GM19372 (cell line): ENCODE measurements at regions not wholly inside any gene's neighbourhood (a gene's known extent, or its start where the extent isn't known, plus 50 kb on each side); places are given as distances from the start of the nearest gene placed in this dataset.
A peak's percentile ranks its signal among the peaks of the same experiment; 100 is the strongest.
"Not testable (repeated sequence)": the region's sequence is repeated elsewhere in the genome, so short reads cannot be mapped to it uniquely, and the experiment has no call there.

Experiments used
- ATAC-seq: cut with Tn5 transposase; IDR thresholded peaks from one replicate; pipeline ENCODE4 v1.9.1; 2021; ENCODE audit warnings: mild to moderate bottlenecking, low read depth, moderate library complexity; ENCODE audit not compliant: unreplicated experiment

DNA sequence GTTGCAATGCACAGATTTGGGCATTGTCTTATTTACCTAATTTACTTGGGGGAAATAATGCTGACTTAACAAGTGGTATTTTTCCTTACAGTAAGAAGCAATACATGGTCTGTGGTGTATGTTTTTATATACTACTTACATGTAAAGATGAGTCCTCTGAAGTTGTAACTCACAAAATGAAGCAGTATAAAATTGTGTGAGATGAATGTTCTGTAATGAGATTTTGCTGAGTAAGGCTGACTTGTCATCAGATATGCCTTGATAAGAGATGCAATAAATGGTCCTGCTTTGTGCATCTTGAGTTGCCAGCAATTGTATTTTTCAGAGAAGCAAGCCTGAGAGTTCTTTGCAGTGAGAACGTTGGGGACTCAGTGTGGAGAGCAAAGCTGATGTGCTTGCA is 92.2 kb upstream of the GNAQ start:
- no peak for ATAC-seq

DNA sequence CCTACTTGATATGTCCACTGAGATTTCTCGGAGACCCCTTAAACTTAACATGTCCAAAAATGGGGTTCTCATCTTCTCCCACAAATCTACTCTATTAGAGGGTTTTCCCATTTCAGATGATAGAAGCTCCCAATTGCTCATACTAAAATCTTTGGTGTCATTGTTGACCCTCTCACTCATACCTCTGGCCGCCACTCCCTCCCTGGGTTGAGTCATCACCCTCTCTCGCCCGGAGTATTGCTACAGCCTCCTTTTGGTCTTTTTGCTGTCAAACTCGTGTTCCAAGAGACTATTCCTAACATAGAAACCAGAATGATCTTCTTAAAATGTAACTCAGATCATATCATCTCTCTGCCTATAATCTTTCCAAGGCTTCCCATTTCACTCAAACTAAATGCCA is 91.0 kb upstream of the GNAQ start:
- no peak for ATAC-seq

DNA sequence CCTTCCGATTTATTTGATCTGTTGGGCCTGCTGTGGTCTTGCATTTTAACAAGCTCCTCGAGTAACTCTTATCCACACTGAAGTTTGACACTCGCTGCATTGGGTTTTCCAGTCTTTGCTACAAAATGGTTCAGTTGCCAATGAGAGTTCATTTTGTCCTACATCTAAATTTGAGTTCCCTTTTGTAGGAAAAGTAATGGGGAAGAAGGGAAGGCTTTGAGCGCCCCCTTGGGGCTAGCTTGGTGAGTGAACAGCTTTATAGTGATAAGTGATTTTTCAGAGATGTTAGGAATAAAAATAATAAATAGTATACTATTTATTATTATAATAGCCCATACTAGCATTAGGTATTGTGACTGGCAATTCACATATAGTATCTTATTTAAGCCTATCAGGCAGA is 89.9 kb upstream of the GNAQ start:
- no peak for ATAC-seq

DNA sequence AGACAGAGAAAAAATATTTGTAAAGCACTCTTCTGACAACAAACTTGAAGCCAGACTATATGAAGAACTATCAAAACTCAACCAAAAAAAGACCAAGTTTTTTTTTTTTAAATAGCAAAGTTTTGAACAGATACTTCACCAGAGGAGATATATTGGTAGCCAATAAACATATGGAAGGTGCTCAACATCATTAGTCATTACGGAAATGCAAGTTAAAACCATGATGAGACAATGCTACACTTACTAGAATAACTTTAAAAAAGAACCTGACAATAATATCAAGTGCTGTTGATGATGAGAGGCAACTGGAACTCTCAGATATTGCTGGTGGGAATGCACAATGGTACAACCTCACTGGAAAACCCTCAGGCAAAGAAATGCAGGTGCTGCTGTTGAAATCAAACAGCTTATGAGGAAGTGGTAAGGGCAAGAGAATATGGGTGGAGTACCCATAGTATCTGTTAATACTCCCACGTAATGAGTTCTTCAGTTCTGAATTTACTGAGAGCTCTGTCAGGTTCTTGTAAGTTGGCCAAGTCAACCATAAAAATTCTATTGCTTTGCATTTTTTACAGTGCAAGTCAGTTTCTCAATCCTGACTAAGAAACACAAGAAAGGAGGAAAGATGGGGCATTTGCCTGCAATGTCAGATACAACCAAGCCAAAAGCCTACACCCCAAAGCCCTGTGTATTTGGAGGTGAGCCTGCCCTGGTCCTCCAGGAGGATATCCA is 87.3 kb upstream of the GNAQ start:
- ATAC-seq = peak; percentile 65

DNA sequence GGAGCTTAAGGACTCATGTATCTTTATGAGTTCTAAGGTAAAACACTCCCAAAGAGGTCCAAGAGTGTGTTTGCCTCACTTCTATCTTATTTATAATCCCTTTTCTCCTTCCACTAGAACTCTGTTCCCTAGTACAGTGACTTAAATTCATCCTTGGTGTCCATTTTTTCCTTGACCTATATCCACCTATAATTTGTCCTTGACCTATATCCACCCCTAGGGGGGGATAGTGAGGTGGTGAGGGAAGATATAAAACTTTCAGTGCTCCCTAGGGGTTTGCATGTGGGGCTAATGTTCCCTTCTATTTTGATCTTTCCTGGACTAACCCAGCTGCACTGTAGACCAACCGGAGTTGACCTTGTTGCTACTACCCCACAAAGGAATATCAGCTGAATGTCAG is 83.5 kb upstream of the GNAQ start:
- peak; percentile 58 for ATAC-seq

DNA sequence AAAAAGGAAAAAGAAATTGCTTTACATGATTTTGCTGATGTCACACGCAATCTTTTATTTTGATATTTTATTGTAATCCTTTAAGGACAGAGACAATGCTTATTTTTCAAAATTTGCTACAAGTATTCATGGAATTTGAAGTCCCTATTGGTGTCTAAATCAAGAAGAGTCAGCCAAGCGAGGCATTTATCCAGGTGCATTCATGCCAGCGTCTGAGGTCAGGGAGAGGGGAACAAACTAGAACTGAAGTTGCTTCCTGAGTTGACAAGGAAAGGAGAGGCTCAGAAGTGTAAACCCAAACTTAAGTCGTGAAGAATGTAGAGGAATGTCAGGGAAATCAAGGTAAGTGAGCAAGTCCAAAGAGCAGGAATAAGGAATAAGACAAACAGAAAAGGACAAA is 83.0 kb upstream of the GNAQ start:
- ATAC-seq = no peak

DNA sequence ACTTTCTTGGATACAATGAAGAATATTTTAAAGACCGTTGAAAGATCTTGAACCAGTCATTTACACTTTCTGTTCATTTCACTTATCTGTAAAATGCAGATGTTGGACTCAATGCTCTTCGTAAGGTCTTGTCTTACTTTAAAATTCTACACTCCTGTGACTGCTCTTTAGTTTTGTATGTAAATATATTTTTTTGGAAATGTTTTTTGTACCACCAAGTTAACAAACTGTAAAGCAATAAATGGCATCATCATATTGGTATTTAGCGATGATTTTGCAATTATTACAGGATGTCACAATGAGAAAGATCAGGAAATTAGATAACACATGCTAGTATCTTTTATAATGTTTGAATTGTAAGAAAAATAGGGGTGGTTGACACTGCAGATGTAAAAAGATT is 80.8 kb upstream of the GNAQ start:
- ATAC-seq = no peak

DNA sequence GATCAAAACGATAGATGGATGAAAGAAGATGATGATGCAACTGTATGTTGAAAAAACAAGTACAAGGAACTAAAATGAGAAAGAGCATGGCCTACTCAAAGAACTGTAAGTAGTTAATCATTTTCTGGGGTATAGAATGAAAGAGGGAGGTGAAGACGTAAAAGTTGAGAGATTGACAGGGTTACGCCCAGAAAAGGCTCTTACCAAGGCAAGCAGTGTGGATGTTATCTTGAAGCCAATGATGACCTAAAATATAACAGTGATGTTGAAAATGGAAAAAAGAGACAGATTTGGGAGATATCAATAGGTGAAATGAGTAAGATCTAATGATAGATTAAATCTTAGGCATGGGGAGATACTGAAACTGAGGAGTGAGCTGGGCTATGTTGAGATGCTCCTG is 80.4 kb upstream of the GNAQ start:
- no peak for ATAC-seq

DNA sequence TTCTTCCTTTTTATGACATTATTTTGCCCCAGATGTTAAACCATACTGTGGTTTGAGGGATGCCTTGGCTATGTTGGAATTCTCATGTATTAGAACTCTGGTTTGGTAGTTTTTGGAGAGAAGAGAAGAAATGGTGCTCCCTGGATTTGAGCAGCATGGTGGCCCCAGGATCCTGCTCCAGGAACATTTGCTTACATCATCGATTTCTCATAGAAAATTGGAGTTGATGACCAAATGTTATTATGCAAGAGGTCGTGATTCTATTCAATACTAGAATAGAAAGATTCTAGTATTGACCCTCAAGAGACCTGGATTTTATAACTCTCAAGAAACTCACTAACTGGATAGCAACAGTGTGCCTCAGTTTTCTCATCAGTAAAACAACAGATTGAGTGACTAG is 77.5 kb upstream of the GNAQ start:
- ATAC-seq = no peak

DNA sequence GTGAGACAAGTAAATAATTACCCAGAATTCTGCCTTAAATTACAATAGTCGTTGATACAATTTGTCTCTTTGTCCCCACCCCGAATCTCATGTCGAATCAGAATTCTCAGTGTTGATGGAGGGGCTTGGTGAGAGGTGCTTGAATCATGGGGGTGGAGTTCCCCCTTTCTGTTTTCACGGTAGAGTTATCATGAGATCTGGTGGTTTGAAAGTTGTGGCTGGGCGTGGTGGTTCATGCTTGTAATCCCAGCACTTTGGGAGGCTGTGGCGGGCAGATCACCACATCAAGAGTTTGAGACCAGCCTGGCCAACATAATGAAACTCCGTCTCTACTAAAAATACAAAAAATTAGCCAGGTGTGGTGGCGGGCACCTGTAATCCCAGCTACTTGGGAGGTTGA is 75.0 kb upstream of the GNAQ start:
- not testable (repeated sequence) for ATAC-seq

DNA sequence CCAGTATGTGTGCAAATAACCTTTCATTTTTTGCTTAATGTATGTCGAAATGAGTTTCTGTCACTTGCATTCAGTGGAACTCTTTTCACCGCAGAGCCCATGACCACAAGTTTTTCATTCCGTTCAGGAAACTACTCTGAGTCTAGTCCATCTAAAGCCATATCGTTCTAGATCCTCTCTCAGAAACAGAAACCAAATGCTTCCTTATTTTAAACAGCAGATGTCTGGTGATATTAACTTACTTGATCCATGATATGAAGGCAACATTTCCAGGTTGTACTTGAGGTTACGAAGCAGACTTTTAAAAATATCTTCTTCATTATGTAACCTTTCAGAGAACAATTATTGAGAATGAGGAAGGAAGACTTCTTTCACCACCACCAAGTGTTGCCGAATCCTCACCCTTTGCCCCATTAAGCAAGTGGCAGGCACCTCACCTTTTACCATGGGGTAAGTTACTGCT is 72.4 kb upstream of the GNAQ start:
- peak; percentile 80 for ATAC-seq

DNA sequence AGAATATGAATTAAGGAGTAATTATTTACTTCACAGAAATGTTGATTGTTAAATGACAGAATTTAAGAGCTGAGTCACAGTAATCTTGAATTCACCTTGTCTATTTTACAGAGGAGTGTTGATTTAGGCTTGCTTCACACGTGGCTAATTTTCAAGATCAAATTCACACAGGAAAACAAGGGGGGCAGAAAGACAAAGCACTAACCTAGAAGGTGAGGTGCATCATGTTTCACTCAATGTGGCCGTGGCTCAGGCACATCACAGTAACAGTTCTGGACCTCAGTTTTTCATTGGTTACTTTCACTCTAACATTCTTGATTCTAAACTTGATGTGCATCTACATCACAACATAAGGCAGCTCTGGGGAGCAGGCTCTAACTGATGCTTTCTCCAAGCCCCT is 69.6 kb upstream of the GNAQ start:
- no peak for ATAC-seq

DNA sequence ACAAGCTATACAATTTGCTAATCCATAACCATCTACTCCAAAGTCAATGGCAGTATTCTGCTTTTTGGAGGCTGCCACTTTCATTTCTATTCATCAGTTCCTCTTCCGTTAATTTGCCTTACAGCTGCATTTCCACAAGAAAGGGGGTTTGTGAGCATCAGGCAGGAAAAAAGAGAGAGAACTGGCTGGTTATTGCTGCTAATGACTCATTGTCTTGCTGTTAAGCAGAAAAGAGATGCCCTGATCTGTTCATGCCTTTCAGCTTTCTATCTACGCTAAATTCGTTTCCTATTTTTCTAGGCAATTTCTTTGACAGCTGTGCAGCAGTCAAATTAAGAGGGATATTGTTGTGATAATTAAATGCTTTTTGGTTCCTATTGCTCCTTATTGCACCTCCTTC is 65.9 kb upstream of the GNAQ start:
- ATAC-seq = no peak

DNA sequence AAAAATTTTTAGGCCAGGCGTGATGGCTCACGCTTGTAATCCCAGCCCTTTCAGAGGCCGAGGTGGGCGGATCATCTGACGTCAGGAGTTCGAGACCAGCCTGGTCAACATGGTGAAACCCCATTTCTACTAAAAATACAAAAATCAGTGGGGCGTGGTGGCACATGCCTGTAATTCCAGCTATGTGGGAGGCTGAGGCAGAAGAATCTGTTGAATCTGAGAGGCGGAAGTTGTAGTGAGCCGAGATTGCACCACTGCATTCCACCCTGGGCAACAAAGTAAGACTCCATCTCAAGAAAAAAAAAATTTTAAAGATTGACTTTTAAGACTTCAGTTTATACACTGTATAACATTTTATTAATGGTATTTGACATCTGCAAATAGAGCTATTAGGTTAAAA is 60.1 kb upstream of the GNAQ start:
- ATAC-seq = no peak

DNA sequence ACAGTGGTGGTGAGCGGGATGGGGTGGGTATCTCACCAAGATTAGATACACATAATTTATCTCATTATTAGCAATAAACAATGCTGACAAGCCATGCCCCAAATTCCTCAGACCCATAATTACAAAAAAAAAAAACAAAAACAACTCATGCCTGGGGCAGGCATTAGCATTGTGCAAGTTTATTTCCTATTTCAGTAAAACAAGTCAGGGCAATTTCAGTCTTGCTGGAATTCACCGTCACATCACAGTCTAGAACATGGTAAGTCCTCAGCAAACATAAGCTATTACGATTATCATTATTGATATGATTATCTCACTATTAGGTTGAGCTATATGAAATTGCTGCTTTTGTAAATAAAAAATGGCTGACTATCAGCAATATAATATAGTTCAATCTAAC is 57.5 kb upstream of the GNAQ start:
- ATAC-seq = no peak

DNA sequence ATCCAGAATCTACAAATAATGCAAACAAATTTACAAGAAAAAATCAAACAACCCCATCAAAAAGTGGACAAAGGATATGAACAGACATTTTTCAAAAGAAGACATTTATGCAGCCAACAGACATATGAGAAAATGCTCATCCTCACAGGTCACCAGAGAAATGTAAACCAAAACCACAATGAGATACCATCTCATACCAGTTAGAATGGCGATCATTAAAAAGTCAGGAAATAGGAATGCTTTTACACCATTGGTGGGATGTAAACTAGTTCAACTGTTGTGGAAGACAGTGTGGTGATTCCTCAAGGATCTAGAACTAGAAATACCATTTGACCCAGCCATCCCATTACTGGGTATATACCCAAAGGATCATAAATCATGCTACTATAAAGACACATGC is 56.6 kb upstream of the GNAQ start:
- ATAC-seq = not testable (repeated sequence)
